ENCODE measurements at regions not wholly inside any gene's neighbourhood (a gene's known extent, or its start where the extent isn't known, plus 50 kb on each side); places are given as distances from the start of the nearest gene placed in this dataset.

GRCh38 chr10:90319188-90319914, 538.5 kb downstream of the HTR7 start:
- no peak overlapping the region for H3K27ac Mint-ChIP-seq
- Histone ChIP-seq H3K27me3 (ENCODE audit: control insufficient read depth in 2 of 2, insufficient read depth in 2 of 2, low read length in 2 of 2) (no peaks in the 10 kb centered on the region), H3K4me3 (ENCODE audit: low read length) (no peak overlapping the region), H3K4me1 (ENCODE audit: control insufficient read depth in 2 of 2, insufficient read depth in 2 of 2, low read length in 2 of 2) (no peaks in the 10 kb centered on the region), H3K27ac (ENCODE audit: low read depth, low read length) (no peak overlapping the region), H3K36me3 (ENCODE audit: control insufficient read depth in 2 of 3, insufficient read depth in 3 of 3, low read length in 3 of 3) (no peaks in the 10 kb centered on the region), H3K9me3 (ENCODE audit: control insufficient read depth in 2 of 3, low read length in 3 of 3) (no peaks in the 10 kb centered on the region)
- H3K4me3 Mint-ChIP-seq, result no peak overlapping the region
- no peaks in the 10 kb centered on the region for H3K36me3 Mint-ChIP-seq
- ATAC-seq (no peak), DNase-seq (no peak)
- peaks cover 0 to 6% (median 0%) of the 10 kb centered on the region in 11 donors for H3K9me3 Mint-ChIP-seq
- intact Hi-C loops (cut with micrococcal nuclease), result no loop called here
- POLR2A ChIA-PET, result no interaction called here
- H3K27me3 Mint-ChIP-seq, result peaks cover 0 to 4% (median 0%) of the 10 kb centered on the region in 5 donors
- CTCF ChIA-PET, result no interaction called here
- H3K4me1 Mint-ChIP-seq, result no peaks in the 10 kb centered on the region

DNA sequence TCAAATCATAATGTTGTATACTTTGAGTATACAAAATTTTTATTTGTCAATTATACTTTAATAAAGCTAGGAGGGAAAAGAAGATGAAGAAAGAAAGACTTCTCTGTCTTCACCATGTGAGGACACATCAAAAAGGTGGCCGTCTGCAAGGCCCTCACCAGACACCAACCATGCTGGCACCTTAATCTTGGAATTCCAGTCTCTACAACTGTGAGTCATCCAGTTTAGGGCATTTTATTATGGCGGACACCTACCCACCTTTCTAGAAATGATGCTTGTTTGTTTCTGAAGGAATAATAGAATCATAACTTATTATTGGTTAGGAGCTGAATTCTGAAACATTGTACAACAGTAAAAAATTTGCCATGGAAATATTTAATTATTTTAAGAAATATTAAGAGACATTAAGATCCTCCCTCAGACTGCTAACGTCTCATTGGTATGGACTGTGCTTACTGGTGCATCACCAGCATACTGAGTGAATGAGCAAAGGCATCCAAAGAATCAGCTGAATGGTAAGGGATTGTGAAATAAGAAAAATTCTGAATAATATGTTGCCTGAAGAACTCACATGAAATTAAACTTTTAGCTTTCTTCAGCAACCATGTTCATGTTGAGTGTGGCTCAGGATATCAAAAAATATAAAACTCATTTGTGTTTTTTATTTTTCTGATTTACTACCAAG, 536.6 kb downstream of the HTR7 start:
- Histone ChIP-seq H3K27me3 (ENCODE audit: control insufficient read depth in 2 of 2, insufficient read depth in 2 of 2, low read length in 2 of 2) (no peaks in the 10 kb centered on the region), H3K4me3 (ENCODE audit: low read length) (no peak overlapping the region), H3K36me3 (ENCODE audit: control insufficient read depth in 2 of 3, insufficient read depth in 3 of 3, low read length in 3 of 3) (no peaks in the 10 kb centered on the region), H3K4me1 (ENCODE audit: control insufficient read depth in 2 of 2, insufficient read depth in 2 of 2, low read length in 2 of 2) (no peaks in the 10 kb centered on the region), H3K27ac (ENCODE audit: low read depth, low read length) (no peak overlapping the region), H3K9me3 (ENCODE audit: control insufficient read depth in 2 of 3, low read length in 3 of 3) (no peaks in the 10 kb centered on the region)
- no peaks in the 10 kb centered on the region for H3K36me3 Mint-ChIP-seq
- H3K27ac Mint-ChIP-seq, result no peak overlapping the region
- H3K27me3 Mint-ChIP-seq, result peaks cover 0 to 10% (median 5%) of the 10 kb centered on the region in 5 donors
- intact Hi-C loops (cut with micrococcal nuclease), result no loop called here
- no peak overlapping the region for H3K4me3 Mint-ChIP-seq
- no peaks in the 10 kb centered on the region for H3K4me1 Mint-ChIP-seq
- peaks cover 0 to 6% (median 0%) of the 10 kb centered on the region in 11 donors for H3K9me3 Mint-ChIP-seq
- ATAC-seq (no peak), DNase-seq (no peak)
- ChIA-PET POLR2A (no interaction called here), CTCF (no interaction called here)

GRCh38 chr10:90326498-90327267, 531.2 kb downstream of the HTR7 start:
- Histone ChIP-seq H3K9me3 (ENCODE audit: control insufficient read depth in 2 of 3, low read length in 3 of 3) (no peaks in the 10 kb centered on the region), H3K27ac (ENCODE audit: low read depth, low read length) (no peak overlapping the region), H3K4me3 (ENCODE audit: low read length) (no peak overlapping the region), H3K36me3 (ENCODE audit: control insufficient read depth in 2 of 3, insufficient read depth in 3 of 3, low read length in 3 of 3) (no peaks in the 10 kb centered on the region), H3K4me1 (ENCODE audit: control insufficient read depth in 2 of 2, insufficient read depth in 2 of 2, low read length in 2 of 2) (no peaks in the 10 kb centered on the region), H3K27me3 (ENCODE audit: control insufficient read depth in 2 of 2, insufficient read depth in 2 of 2, low read length in 2 of 2) (no peaks in the 10 kb centered on the region)
- POLR2A ChIA-PET, result no interaction called here
- H3K36me3 Mint-ChIP-seq, result no peaks in the 10 kb centered on the region
- no peak for ATAC-seq
- intact Hi-C loops (cut with micrococcal nuclease), result no loop called here
- CTCF ChIA-PET, result no interaction called here
- no peak overlapping the region for H3K27ac Mint-ChIP-seq
- DNase-seq, result no peak
- peaks cover 0 to 6% (median 2%) of the 10 kb centered on the region in 11 donors for H3K9me3 Mint-ChIP-seq
- no peak overlapping the region for H3K4me3 Mint-ChIP-seq
- H3K27me3 Mint-ChIP-seq, result peaks cover 0 to 12% (median 5%) of the 10 kb centered on the region in 5 donors
- no peaks in the 10 kb centered on the region for H3K4me1 Mint-ChIP-seq

DNA sequence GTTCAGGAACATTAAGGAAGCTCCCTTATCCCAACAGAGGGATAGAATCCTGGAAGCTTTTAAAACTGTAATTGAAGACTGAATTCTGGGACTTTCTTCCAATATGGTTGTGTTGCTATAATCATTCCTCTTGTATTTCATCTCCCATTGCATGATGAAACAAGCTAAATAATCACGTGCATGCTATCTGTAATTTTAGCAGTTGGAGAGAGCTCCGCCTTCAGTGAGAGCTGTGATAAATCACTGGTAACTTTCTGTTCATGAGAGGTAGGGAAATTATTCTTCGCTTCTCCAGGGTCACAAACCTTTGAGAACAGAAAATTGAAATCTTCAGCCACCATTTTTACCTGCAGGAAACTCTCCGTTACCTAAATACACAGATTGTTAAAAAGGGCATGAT, 530.2 kb downstream of the HTR7 start:
- Mint-ChIP-seq H3K27me3 (peaks cover 0 to 12% (median 5%) of the 10 kb centered on the region in 5 donors), H3K36me3 (no peaks in the 10 kb centered on the region), H3K4me3 (no peak overlapping the region), H3K9me3 (peaks cover 0 to 11% (median 2%) of the 10 kb centered on the region in 11 donors), H3K27ac (no peak overlapping the region), H3K4me1 (no peaks in the 10 kb centered on the region)
- ATAC-seq (no peak), DNase-seq (no peak)
- POLR2A ChIA-PET, result no interaction called here
- Histone ChIP-seq H3K4me3 (ENCODE audit: low read length) (no peak overlapping the region), H3K27me3 (ENCODE audit: control insufficient read depth in 2 of 2, insufficient read depth in 2 of 2, low read length in 2 of 2) (no peaks in the 10 kb centered on the region), H3K4me1 (ENCODE audit: control insufficient read depth in 2 of 2, insufficient read depth in 2 of 2, low read length in 2 of 2) (no peaks in the 10 kb centered on the region), H3K27ac (ENCODE audit: low read depth, low read length) (no peak overlapping the region), H3K9me3 (ENCODE audit: control insufficient read depth in 2 of 3, low read length in 3 of 3) (no peaks in the 10 kb centered on the region), H3K36me3 (ENCODE audit: control insufficient read depth in 2 of 3, insufficient read depth in 3 of 3, low read length in 3 of 3) (no peaks in the 10 kb centered on the region)
- intact Hi-C loops (cut with micrococcal nuclease), result no loop called here
- CTCF ChIA-PET, result no interaction called here

- Histone ChIP-seq H3K36me3 (ENCODE audit: control insufficient read depth in 2 of 3, insufficient read depth in 3 of 3, low read length in 3 of 3) (no peaks in the 10 kb centered on the region), H3K9me3 (ENCODE audit: control insufficient read depth in 2 of 3, low read length in 3 of 3) (no peaks in the 10 kb centered on the region), H3K4me1 (ENCODE audit: control insufficient read depth in 2 of 2, insufficient read depth in 2 of 2, low read length in 2 of 2) (no peaks in the 10 kb centered on the region), H3K4me3 (ENCODE audit: low read length) (no peak overlapping the region), H3K27me3 (ENCODE audit: control insufficient read depth in 2 of 2, insufficient read depth in 2 of 2, low read length in 2 of 2) (no peaks in the 10 kb centered on the region), H3K27ac (ENCODE audit: low read depth, low read length) (no peak overlapping the region)
- POLR2A ChIA-PET, result no interaction called here
- H3K9me3 Mint-ChIP-seq, result peaks cover 0 to 8% (median 2%) of the 10 kb centered on the region in 11 donors
- no peak overlapping the region for H3K4me3 Mint-ChIP-seq
- DNase-seq, result no peak
- H3K27me3 Mint-ChIP-seq, result peaks cover 0 to 18% (median 5%) of the 10 kb centered on the region in 5 donors
- no peak overlapping the region for H3K27ac Mint-ChIP-seq
- ATAC-seq, result no peak
- CTCF ChIA-PET, result no interaction called here
- intact Hi-C loops (cut with micrococcal nuclease), result no loop called here
- H3K36me3 Mint-ChIP-seq, result no peaks in the 10 kb centered on the region
- no peaks in the 10 kb centered on the region for H3K4me1 Mint-ChIP-seq
Observed at GRCh38 chr10:90328459-90328858, 529.4 kb downstream of the HTR7 start.

DNA sequence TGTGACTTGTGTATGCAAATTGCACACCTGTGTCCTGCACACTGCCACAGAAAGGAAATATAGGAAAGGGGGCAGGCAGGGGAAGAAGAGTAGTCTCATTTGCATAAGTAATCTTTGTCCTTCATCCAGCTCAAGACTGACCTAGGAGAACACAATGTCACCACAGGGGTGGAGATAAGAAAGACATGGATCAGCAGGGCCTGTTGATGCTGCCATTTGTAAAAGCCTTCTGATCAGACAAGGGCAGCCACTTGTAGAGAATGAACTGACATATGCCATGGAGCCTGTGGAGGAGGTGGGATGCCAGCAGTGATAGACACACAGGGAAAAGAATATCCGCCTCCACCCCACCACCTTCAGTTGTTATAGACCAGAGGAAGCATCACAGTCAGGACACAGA, 528.9 kb downstream of the HTR7 start:
- H3K4me3 Mint-ChIP-seq, result no peak overlapping the region
- ATAC-seq (no peak), DNase-seq (no peak)
- ChIA-PET POLR2A (no interaction called here), CTCF (no interaction called here)
- Histone ChIP-seq H3K36me3 (ENCODE audit: control insufficient read depth in 2 of 3, insufficient read depth in 3 of 3, low read length in 3 of 3) (no peaks in the 10 kb centered on the region), H3K27ac (ENCODE audit: low read depth, low read length) (no peak overlapping the region), H3K4me3 (ENCODE audit: low read length) (no peak overlapping the region), H3K27me3 (ENCODE audit: control insufficient read depth in 2 of 2, insufficient read depth in 2 of 2, low read length in 2 of 2) (no peaks in the 10 kb centered on the region), H3K9me3 (ENCODE audit: control insufficient read depth in 2 of 3, low read length in 3 of 3) (no peaks in the 10 kb centered on the region), H3K4me1 (ENCODE audit: control insufficient read depth in 2 of 2, insufficient read depth in 2 of 2, low read length in 2 of 2) (no peaks in the 10 kb centered on the region)
- no peaks in the 10 kb centered on the region for H3K4me1 Mint-ChIP-seq
- no peaks in the 10 kb centered on the region for H3K36me3 Mint-ChIP-seq
- peaks cover 0 to 18% (median 5%) of the 10 kb centered on the region in 5 donors for H3K27me3 Mint-ChIP-seq
- H3K9me3 Mint-ChIP-seq, result peaks cover 0 to 8% (median 2%) of the 10 kb centered on the region in 11 donors
- intact Hi-C loops (cut with micrococcal nuclease), result no loop called here
- H3K27ac Mint-ChIP-seq, result no peak overlapping the region
